Kidney glomerular epithelial cell (primary cell): ENCODE measurements at regions not wholly inside any gene's neighbourhood (a gene's known extent, or its start where the extent isn't known, plus 50 kb on each side); places are given as distances from the start of the nearest gene placed in this dataset.
"Not testable (repeated sequence)": the region's sequence is repeated elsewhere in the genome, so short reads cannot be mapped to it uniquely, and the experiment has no call there.

Source experiments
- DNase-seq: peaks from one replicate; lab custom pipeline; 2025; lab: John Stamatoyannopoulos, UW

DNA sequence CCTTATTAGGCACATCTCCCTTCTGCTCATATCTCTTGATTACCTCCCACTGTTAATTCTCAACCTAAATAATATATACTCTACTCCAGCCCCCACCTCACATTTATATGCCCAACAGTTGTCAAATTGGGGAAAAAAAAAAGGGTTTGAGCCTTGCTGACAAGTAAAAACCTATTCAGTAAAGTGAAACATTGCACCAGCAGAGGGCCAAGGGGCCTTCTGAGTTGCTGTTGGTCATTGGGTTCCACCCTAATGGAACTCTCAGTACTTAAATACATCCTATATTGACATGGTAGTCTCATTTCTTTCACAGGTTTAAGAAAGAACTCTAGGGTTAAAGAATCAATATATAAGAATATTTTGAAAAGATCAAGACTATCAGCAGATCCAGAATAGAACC is 362.2 kb downstream of the SMARCA1 start:
- no peak for DNase-seq

DNA sequence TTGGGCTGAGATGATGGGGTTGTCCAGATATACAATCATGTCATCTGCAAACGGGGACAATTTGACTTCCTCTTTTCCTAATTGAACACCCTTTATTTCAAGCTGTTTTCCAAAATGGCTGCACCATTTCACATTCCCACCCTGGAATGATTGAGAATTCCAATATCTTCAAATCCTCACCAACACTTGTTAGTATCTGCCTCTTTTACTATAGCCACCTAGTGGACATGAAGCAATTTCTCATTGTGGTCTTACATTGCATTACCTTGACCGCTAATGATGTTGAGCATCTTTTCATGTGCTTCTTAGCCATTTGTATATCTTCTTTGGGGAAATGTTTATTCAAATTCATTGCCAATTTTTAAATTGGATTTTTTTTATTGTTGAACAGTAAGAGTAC is 364.8 kb downstream of the SMARCA1 start:
- DNase-seq: no peak

DNA sequence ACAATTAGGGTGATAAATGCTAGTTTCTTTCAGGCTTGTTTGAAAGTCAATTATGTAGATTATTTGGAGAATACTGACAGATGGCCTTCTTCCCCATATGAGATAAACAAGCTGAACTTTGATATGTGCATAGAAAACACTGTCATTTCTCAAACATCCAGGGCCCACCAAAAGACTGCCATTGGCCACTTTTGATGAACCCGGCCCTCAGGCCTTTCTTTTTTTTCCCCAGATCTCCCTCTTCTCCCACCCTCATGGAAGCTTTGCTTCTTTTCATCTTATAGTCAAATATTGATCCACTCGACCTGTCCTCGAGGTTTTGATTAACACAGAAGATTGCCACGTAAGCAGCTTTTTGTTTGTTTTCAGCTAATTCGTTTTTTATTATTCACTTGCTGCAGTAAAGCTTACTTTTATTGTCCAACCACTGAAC is 377.4 kb downstream of the SMARCA1 start:
- DNase-seq: no peak

- no peak for DNase-seq
These were observed 377.9 kb downstream of the SMARCA1 start for GRCh38 chrX:129145385-129145784.

- no peak for DNase-seq
These were observed 378.9 kb downstream of the SMARCA1 start for GRCh38 chrX:129144172-129145038.

- no peak for DNase-seq
These were observed 383.3 kb downstream of the SMARCA1 start for GRCh38 chrX:129139837-129140598.

DNA sequence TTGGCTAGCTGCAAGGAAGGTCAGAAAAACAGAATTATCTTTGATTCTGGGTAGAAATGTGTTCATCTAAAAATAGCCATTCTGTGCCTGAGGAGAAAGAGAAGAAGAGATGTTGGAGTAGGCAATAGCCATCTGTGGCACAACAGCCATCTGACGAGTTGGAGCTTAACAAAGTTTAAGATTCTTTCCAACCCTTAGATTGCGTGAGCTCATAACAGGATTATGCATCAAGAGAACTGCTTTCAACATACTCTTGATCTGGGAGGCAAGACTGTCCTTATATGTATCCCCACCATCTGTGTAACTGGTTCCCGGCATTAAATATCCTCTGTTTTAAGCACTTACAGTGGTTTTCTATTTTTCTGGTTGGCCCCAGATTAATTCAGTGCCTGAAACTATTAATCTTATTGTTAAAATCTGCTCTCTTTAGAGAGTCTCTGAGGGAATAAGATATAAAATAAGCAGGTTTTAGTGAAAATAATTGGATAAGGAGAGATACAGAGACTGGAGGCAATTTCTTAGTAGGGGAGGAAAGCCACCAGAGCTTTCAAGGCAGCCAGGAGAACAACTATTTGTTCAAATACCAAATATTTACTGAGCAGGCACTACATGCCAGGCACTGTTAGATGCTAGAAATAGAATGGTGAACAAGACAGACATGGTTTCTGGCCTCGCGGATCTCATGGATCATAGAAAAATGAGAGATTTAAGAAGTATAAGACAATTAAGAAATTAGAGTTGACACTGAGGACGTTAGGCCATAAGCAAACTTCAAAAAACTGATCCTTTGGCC is 398.0 kb downstream of the SMARCA1 start:
- no peak for DNase-seq

- no peak for DNase-seq
These were observed 399.5 kb downstream of the SMARCA1 start for GRCh38 chrX:129123795-129124194.

DNA sequence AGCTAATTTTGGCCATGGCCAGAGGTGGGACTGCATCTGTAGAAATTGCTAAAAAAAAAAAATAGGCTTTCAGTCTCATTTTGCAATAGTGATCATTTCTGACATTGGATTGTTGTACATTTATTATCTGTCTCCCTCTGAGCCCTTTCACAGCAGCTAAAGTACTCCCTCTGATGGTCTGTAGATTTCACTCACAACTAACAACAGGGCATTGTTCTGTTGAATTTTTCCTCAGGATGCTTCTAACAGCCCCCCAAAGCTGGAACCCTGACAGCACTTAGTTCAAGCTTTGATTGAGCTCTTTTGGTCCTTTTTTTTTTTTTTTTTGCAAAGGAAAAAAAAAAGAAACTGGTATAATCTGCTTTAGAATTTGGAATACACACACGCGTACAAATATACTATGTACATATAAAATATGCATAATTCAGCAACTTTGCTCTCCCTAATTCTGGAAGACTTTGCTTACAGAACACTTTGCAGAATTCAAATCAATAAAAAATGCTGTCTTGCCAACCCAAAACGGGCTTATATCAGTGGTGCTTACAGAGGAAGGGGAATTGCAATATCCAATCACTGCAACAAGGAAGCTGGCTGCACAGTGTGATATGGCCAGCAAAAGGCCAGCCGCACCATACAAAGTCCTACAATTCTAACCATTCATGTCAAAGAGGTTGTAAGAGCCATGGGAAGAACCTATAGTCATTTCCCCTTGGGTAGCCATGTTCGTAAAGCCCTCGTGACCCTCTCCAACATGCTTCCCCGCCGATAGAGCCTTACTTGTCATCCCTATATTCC is 406.4 kb downstream of the SMARCA1 start:
- no peak for DNase-seq

- DNase-seq: no peak
These were observed 407.4 kb downstream of the SMARCA1 start for GRCh38 chrX:129115935-129116334.

DNA sequence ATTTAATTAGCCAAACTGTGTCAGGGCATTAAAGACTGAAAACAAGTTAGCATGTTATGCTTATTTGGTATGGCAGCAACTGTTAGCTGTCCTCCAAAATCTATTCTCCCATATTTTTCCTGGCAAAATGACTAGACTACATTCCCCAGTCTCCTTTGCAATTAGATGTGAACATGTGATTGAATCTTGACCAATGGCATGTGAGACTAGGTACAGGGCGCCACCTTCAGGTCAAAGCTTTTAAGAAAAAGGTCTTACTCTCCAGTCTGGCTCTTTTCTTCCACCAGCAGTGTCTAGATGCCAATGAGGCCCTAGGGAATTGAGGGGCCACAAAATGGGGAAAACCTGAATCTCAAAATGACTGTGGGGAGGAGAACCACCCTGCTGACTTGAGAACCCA is 408.2 kb downstream of the SMARCA1 start:
- no peak for DNase-seq

- DNase-seq: no peak
These were observed 412.1 kb downstream of the SMARCA1 start for GRCh38 chrX:129111081-129111798.

GRCh38 chrX:129108936-129109335 is 414.4 kb downstream of the SMARCA1 start:
- no peak for DNase-seq

DNA sequence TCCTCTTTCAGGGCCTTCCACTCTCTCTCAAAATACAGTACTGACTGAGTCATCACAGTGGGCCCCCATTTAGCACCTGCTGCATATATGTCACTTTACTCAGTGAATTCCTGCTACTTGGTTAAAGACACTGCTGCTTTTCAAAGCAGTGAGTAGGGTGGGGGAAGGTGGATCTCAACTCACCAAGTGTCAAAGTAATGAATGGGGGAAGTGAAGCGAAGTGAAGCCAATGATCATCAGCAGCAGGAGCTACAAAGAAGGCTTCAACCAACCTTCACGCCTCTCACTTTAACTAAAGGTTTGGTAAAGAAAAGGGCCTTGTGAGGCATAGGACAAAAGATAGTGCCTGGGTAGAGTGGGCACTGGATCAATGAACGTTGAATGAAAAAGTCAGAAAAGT is 424.1 kb downstream of the SMARCA1 start:
- DNase-seq: no peak

DNA sequence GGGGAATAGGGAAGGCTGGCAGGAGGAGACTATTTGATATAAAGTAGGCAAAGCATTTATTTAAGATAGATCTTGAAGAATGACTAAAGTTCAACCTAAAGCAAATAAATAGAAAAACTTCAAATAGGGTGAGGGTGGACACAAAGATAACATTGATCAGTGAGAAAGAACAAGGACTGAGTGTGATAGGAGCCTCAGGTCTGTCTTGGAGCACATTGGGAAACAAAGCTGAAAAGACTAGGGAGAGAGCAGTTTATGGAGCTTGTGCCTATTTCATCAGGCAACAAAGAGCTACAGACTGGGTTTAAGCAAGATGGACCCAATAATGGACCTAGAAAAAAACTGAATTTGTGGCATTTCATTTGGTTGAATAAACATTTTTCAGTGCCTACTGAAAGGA is 425.6 kb downstream of the SMARCA1 start:
- DNase-seq: no peak

DNA sequence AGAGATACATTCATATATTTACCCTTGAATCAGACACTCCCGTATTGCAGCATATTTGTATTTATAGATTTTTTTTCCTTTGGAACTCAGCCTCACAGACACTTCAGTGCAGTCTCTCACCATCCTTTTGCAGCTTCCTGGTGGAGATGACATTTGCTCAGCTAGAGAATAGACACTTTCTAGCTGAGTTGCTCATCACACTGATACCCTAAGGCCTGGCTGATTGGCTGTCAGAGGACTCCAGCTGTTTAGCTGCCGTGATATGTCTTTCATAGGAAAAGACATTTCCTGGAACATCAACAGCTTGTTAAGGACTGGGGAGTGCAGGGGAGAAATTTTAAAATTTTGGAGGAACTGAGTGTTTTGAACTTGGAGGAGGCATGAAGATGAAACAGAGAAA is 429.6 kb downstream of the SMARCA1 start:
- DNase-seq: no peak

GRCh38 chrX:129092757-129093156 is 430.5 kb downstream of the SMARCA1 start:
- no peak for DNase-seq

GRCh38 chrX:129092242-129092641 is 431.0 kb downstream of the SMARCA1 start:
- DNase-seq: no peak

DNA sequence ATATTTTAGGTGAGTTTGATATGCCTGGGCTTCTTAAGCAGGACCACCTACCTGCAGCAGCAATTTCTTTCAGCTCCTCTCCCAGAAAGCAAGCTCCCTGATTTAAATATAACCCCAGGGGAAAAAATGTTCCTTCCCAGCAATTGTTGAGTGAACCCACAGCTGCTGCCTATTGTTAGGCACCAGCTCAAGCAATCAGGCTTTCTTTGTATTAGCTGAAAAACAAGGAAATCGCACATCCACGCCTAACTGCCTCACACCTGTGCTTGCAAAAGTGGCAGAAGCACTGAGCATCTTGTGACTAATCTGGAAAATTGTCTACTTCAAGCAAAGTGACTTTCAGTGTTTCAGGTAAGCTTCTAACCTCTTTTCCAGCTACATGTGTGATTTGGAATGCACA is 432.2 kb downstream of the SMARCA1 start:
- DNase-seq: no peak

DNA sequence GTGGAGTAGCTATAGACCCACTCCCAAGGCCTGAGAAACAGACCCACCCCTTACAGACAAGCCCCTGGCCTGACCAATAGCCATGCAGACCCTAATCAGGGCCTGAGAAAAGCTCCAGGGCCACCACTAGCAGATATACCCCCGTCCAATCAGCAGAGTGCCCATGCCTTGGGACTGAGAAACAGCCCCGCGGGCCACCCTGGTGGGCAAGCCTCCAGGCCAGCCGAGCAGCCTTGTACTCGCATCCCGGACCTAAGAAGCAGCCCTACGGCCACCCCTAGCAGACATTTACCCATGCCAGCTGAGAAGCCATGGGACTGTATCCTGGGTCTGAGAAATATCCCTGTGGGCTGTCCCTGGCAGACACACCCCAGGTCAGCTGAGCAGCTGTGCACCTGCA is 436.5 kb downstream of the SMARCA1 start:
- DNase-seq: no peak

DNA sequence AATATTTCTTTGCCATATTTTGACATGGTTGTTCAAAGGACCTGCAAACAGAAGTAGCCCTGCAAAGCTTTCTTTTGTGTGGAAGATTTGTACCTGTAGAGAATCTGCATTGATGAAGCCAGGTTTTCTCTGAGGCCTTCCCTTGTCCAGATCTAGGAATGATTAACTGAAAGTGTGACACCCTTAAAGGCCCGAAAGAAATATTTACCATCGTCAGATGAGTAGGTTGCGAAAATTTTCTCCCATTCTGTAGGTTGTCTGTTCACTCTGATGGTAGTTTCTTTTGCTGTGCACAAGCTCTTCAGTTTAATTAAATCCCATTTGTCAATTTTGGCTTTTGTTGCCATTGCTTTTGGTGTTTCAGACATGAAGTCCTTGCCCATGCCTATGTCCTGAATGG is 439.0 kb downstream of the SMARCA1 start:
- DNase-seq: not testable (repeated sequence)
